ENCODE measurements at regions not wholly inside any gene's neighbourhood (a gene's known extent, or its start where the extent isn't known, plus 50 kb on each side); places are given as distances from the start of the nearest gene placed in this dataset.

- in situ Hi-C loops (cut with HindIII; ENCODE audit: low pct_ligation_motif_present, low pct_unique_long_range_greater_than_20kb, low sequenced_read_pairs), result no loop called here
- no peak for DNase-seq
Measured at GRCh38 chr20:41837669-41838224, 219.6 kb upstream of the CHD6 start.

GRCh38 chr20:41833739-41834138 is 215.6 kb upstream of the CHD6 start:
- in situ Hi-C loops (cut with HindIII; ENCODE audit: low pct_ligation_motif_present, low pct_unique_long_range_greater_than_20kb, low sequenced_read_pairs), result no loop called here
- no peak for DNase-seq

GRCh38 chr20:41830702-41831101 is 212.5 kb upstream of the CHD6 start:
- no peak for DNase-seq
- in situ Hi-C loops (cut with HindIII; ENCODE audit: low pct_ligation_motif_present, low pct_unique_long_range_greater_than_20kb, low sequenced_read_pairs), result no loop called here

GRCh38 chr20:41819436-41819835 is 201.3 kb upstream of the CHD6 start:
- DNase-seq, result no peak
- in situ Hi-C loops (cut with HindIII; ENCODE audit: low pct_ligation_motif_present, low pct_unique_long_range_greater_than_20kb, low sequenced_read_pairs), result no loop called here

- DNase-seq, result no peak
- in situ Hi-C loops (cut with HindIII; ENCODE audit: low pct_ligation_motif_present, low pct_unique_long_range_greater_than_20kb, low sequenced_read_pairs), result no loop called here
Measured at GRCh38 chr20:41818991-41819390, 200.8 kb upstream of the CHD6 start.

GRCh38 chr20:41818369-41818768 is 200.2 kb upstream of the CHD6 start:
- in situ Hi-C loops (cut with HindIII; ENCODE audit: low pct_ligation_motif_present, low pct_unique_long_range_greater_than_20kb, low sequenced_read_pairs), result no loop called here
- no peak for DNase-seq

GRCh38 chr20:41811456-41811855 is 193.3 kb upstream of the CHD6 start:
- in situ Hi-C loops (cut with HindIII; ENCODE audit: low pct_ligation_motif_present, low pct_unique_long_range_greater_than_20kb, low sequenced_read_pairs), result no loop called here
- DNase-seq, result no peak

- DNase-seq, result no peak
- in situ Hi-C loops (cut with HindIII; ENCODE audit: low pct_ligation_motif_present, low pct_unique_long_range_greater_than_20kb, low sequenced_read_pairs), result no loop called here
Measured at GRCh38 chr20:41800040-41800439, 181.9 kb upstream of the CHD6 start.

GRCh38 chr20:41798930-41799502 is 180.8 kb upstream of the CHD6 start:
- no peak for DNase-seq
- in situ Hi-C loops (cut with HindIII; ENCODE audit: low pct_ligation_motif_present, low pct_unique_long_range_greater_than_20kb, low sequenced_read_pairs), result no loop called here

- in situ Hi-C loops (cut with HindIII; ENCODE audit: low pct_ligation_motif_present, low pct_unique_long_range_greater_than_20kb, low sequenced_read_pairs), result no loop called here
Measured at GRCh38 chr20:41786158-41786557, 168.0 kb upstream of the CHD6 start.

GRCh38 chr20:41784209-41784958 is 166.2 kb upstream of the CHD6 start:
- in situ Hi-C loops (cut with HindIII; ENCODE audit: low pct_ligation_motif_present, low pct_unique_long_range_greater_than_20kb, low sequenced_read_pairs), result no loop called here
- DNase-seq, result no peak

More at GRCh38 chr20:41786158-41786557, 168.0 kb upstream of the CHD6 start:
- no peak for DNase-seq

- no peak for DNase-seq
- in situ Hi-C loops (cut with HindIII; ENCODE audit: low pct_ligation_motif_present, low pct_unique_long_range_greater_than_20kb, low sequenced_read_pairs), result no loop called here
Measured at GRCh38 chr20:41783423-41784208, 165.4 kb upstream of the CHD6 start.

- in situ Hi-C loops (cut with HindIII; ENCODE audit: low pct_ligation_motif_present, low pct_unique_long_range_greater_than_20kb, low sequenced_read_pairs), result no loop called here
- no peak for DNase-seq
Measured at GRCh38 chr20:41782730-41783406, 164.7 kb upstream of the CHD6 start.

- no peak for DNase-seq
- in situ Hi-C loops (cut with HindIII; ENCODE audit: low pct_ligation_motif_present, low pct_unique_long_range_greater_than_20kb, low sequenced_read_pairs), result no loop called here
Measured at GRCh38 chr20:41782255-41782654, 164.1 kb upstream of the CHD6 start.

GRCh38 chr20:41776421-41776820 is 158.2 kb upstream of the CHD6 start:
- no peak for DNase-seq
- in situ Hi-C loops (cut with HindIII; ENCODE audit: low pct_ligation_motif_present, low pct_unique_long_range_greater_than_20kb, low sequenced_read_pairs), result no loop called here

- DNase-seq, result no peak
- in situ Hi-C loops (cut with HindIII; ENCODE audit: low pct_ligation_motif_present, low pct_unique_long_range_greater_than_20kb, low sequenced_read_pairs), result no loop called here
Measured at GRCh38 chr20:41774291-41774690, 156.1 kb upstream of the CHD6 start.

- DNase-seq, result no peak
- in situ Hi-C loops (cut with HindIII; ENCODE audit: low pct_ligation_motif_present, low pct_unique_long_range_greater_than_20kb, low sequenced_read_pairs), result no loop called here
Measured at GRCh38 chr20:41770965-41771364, 152.8 kb upstream of the CHD6 start.

GRCh38 chr20:41770427-41770826 is 152.2 kb upstream of the CHD6 start:
- no peak for DNase-seq
- in situ Hi-C loops (cut with HindIII; ENCODE audit: low pct_ligation_motif_present, low pct_unique_long_range_greater_than_20kb, low sequenced_read_pairs), result no loop called here

GRCh38 chr20:41769592-41770018 is 151.4 kb upstream of the CHD6 start:
- in situ Hi-C loops (cut with HindIII; ENCODE audit: low pct_ligation_motif_present, low pct_unique_long_range_greater_than_20kb, low sequenced_read_pairs), result no loop called here
- DNase-seq, result no peak

All from ACHN (cell line).